ENCODE measurements at regions not wholly inside any gene's neighbourhood (a gene's known extent, or its start where the extent isn't known, plus 50 kb on each side); places are given as distances from the start of the nearest gene placed in this dataset.
"Not testable (repeated sequence)": the region's sequence is repeated elsewhere in the genome, so short reads cannot be mapped to it uniquely, and the experiment has no call there.

DNA sequence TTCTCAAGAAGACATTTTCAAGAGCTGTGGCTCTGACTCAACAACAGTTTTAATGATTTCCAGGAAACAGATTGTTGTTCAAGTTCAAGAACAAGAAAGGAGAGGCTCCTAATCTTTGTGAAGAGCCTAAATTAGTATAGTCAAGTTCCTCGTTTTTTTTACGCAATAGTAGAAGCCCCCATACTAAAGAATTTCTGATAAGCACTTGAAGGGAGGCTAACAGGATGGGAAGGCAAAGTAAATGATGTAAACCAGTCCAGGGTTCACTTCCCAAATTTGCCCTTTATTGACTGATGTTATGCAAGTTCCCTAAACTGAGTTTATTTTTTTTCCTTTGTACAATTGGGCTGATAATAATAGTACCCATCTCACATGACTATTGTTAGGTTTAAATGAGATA lies 178.2 kb downstream of the RTL9 start:
- DNase-seq = no peak
- intact Hi-C loops (cut with DNase I; ENCODE audit: low total_unique reads) = no loop called here
- no peaks in the 10 kb centered on the region for H3K4me1 ChIP-seq

DNA sequence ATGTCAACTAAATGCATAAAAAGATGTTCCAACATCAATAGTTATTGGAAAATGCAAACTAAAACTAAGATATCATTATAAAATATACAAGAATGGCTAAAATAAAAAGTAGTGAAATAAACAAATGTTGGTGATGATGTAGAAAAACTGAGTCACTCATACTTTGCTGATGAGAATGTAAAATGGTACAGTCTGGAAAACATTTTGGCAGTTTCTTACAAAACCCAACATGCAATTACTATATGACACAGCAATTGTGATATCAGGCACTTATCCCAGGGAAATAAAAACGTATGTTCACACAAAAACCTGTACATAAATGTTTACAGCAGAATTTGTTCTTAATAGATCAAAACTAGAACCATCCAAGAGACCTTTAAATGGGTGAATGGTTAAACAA lies 182.6 kb downstream of the RTL9 start:
- WGBS, 2 donors (ENCODE audit: low coverage in 1 of 2) = 26% methylated on average over 1 of the region's 1 CpG; no CpG with 5 or more reads in 1 of the 2 donors
- Histone ChIP-seq H3K27ac (no peak overlapping the region), H3K4me1 (no peaks in the 10 kb centered on the region), H3K36me3 (no peaks in the 10 kb centered on the region), H3K9me3 (no peaks in the 10 kb centered on the region), H3K4me3 (no peak overlapping the region), H3K27me3 (no peaks in the 10 kb centered on the region)
- TF ChIP-seq POLR2AphosphoS5 (IDR thresholded peaks at IDR 0.05) (no peak), POLR2A (IDR thresholded peaks at IDR 0.05) (no peak), EP300 (IDR thresholded peaks at IDR 0.05; ENCODE audit: low read depth) (no peak)
- TF ChIP-seq, protein P1, sequence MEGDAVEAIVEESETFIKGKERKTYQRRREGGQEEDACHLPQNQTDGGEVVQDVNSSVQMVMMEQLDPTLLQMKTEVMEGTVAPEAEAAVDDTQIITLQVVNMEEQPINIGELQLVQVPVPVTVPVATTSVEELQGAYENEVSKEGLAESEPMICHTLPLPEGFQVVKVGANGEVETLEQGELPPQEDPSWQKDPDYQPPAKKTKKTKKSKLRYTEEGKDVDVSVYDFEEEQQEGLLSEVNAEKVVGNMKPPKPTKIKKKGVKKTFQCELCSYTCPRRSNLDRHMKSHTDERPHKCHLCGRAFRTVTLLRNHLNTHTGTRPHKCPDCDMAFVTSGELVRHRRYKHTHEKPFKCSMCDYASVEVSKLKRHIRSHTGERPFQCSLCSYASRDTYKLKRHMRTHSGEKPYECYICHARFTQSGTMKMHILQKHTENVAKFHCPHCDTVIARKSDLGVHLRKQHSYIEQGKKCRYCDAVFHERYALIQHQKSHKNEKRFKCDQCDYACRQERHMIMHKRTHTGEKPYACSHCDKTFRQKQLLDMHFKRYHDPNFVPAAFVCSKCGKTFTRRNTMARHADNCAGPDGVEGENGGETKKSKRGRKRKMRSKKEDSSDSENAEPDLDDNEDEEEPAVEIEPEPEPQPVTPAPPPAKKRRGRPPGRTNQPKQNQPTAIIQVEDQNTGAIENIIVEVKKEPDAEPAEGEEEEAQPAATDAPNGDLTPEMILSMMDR (IDR thresholded peaks at IDR 0.05) = no peak
- no peak for DNase-seq
- in situ Hi-C loops (cut with MboI; ENCODE audit: low pct_ligation_motif_present in 1 of 4, low pct_unique_long_range_greater_than_20kb in 1 of 4, low sequenced_read_pairs in 3 of 4) (no loop called here), intact Hi-C loops (cut with DNase I; ENCODE audit: low total_unique reads) (no loop called here)

More for the DNA sequence above, 178.2 kb downstream of the RTL9 start:
- no peaks in the 10 kb centered on the region for H3K36me3 ChIP-seq
- no peak for TF ChIP-seq POLR2AphosphoS5 (IDR thresholded peaks at IDR 0.05)
- TF ChIP-seq, protein P1 (IDR thresholded peaks at IDR 0.05) = no peak
- no peak for TF ChIP-seq EP300 (IDR thresholded peaks at IDR 0.05; ENCODE audit: low read depth)
- no peak for TF ChIP-seq POLR2A (IDR thresholded peaks at IDR 0.05)
- H3K27me3 ChIP-seq = no peaks in the 10 kb centered on the region
- no peak overlapping the region for H3K4me3 ChIP-seq
- H3K27ac ChIP-seq = no peak overlapping the region
- in situ Hi-C loops (cut with MboI; ENCODE audit: low pct_ligation_motif_present in 1 of 4, low pct_unique_long_range_greater_than_20kb in 1 of 4, low sequenced_read_pairs in 3 of 4) = no loop called here
- 42 to 51% methylated on average over 2 of the region's 2 CpGs for WGBS, 2 donors (ENCODE audit: low coverage in 1 of 2)
- H3K9me3 ChIP-seq = no peaks in the 10 kb centered on the region

DNA sequence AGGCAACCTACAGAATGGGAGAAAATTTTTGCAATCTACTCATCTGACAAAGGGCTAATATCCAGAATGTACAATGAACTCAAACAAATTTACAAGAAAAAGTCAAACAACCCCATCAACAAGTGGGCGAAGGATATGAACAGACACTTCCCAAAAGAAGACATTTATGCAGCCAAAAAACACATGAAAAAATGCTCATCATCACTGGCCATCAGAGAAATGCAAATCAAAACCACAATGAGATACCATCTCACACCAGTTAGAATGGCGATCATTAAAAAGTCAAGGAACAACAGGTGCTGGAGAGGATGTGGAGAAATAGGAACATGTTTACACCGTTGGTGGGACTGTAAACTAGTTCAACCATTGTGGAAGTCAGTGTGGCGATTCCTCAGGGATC lies 192.2 kb downstream of the RTL9 start:
- H3K27me3 ChIP-seq; in situ Hi-C loops (cut with MboI; ENCODE audit: low pct_ligation_motif_present in 1 of 4, low pct_unique_long_range_greater_than_20kb in 1 of 4, low sequenced_read_pairs in 3 of 4); H3K36me3 ChIP-seq; H3K9me3 ChIP-seq; DNase-seq; H3K4me3 ChIP-seq; H3K4me1 ChIP-seq; intact Hi-C loops (cut with DNase I; ENCODE audit: low total_unique reads); H3K27ac ChIP-seq: not testable (repeated sequence)
- 55 to 87% methylated on average over 2 to 4 of the region's 4 CpGs for WGBS, 2 donors (ENCODE audit: low coverage in 1 of 2)

DNA sequence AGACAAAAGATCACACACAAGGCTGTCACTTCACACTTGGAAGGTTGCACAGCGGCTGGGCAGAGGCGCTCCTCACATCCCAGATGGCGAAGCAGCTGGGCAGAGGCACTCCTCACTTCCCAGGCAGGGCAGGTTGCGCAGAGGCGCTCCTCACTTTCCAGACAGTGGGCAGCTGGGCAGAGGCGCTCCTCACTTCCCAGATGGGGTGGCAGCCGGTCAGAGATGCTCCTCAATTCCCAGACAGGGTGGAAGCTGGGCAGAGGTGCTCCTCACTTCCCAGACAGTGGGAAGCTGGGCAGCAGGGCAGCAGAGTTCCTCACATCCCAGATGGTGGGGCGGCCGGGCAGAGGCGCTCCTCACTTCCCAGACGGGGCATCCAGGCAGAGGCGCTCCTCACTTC lies 199.2 kb downstream of the RTL9 start:
- Histone ChIP-seq H3K27me3 (no peaks in the 10 kb centered on the region), H3K4me1 (no peaks in the 10 kb centered on the region), H3K36me3 (no peaks in the 10 kb centered on the region), H3K4me3 (no peak overlapping the region), H3K27ac (no peak overlapping the region), H3K9me3 (no peaks in the 10 kb centered on the region)
- in situ Hi-C loops (cut with MboI; ENCODE audit: low pct_ligation_motif_present in 1 of 4, low pct_unique_long_range_greater_than_20kb in 1 of 4, low sequenced_read_pairs in 3 of 4) (no loop called here), intact Hi-C loops (cut with DNase I; ENCODE audit: low total_unique reads) (no loop called here)
- DNase-seq = no peak
- 87% methylated on average over 12 of the region's 12 CpGs; no CpG with 5 or more reads in 1 of the 2 donors for WGBS, 2 donors (ENCODE audit: low coverage in 1 of 2)
- no peak for TF ChIP-seq POLR2AphosphoS5 (IDR thresholded peaks at IDR 0.05)
- no peak for TF ChIP-seq POLR2A (IDR thresholded peaks at IDR 0.05)
- no peak for TF ChIP-seq EP300 (IDR thresholded peaks at IDR 0.05; ENCODE audit: low read depth)
- TF ChIP-seq, protein P1 (IDR thresholded peaks at IDR 0.05) = no peak

DNA sequence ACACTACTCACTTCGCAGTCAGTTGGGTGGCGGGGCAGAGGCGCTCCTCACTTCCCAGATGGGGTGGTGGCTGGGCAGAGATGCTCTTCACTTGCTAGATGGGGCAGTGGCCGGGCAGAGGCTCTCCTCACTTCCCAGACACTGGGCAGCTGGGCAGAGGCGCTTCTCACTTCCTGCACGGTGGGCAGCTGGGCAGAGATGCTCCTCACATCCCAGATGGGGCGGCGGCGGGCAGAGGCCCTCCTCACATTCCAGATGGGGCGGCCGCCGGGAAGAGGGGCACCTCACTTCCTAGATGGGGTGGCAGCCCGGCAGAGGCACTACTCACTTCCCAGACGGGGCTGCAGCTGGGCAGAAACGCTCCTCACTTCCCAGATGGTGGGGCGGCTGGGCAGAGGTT lies 199.8 kb downstream of the RTL9 start:
- Histone ChIP-seq H3K9me3 (no peaks in the 10 kb centered on the region), H3K4me3 (no peak overlapping the region), H3K27me3 (no peaks in the 10 kb centered on the region), H3K27ac (no peak overlapping the region), H3K4me1 (no peaks in the 10 kb centered on the region), H3K36me3 (no peaks in the 10 kb centered on the region)
- intact Hi-C loops (cut with DNase I; ENCODE audit: low total_unique reads) (no loop called here), in situ Hi-C loops (cut with MboI; ENCODE audit: low pct_ligation_motif_present in 1 of 4, low pct_unique_long_range_greater_than_20kb in 1 of 4, low sequenced_read_pairs in 3 of 4) (no loop called here)
- WGBS, 2 donors (ENCODE audit: low coverage in 1 of 2) = 88% methylated on average over 12 of the region's 16 CpGs; no CpG with 5 or more reads in 1 of the 2 donors
- no peak for DNase-seq
- TF ChIP-seq EP300 (IDR thresholded peaks at IDR 0.05; ENCODE audit: low read depth) = no peak
- no peak for TF ChIP-seq POLR2A (IDR thresholded peaks at IDR 0.05)
- TF ChIP-seq, protein P1 (IDR thresholded peaks at IDR 0.05) = no peak
- no peak for TF ChIP-seq POLR2AphosphoS5 (IDR thresholded peaks at IDR 0.05)

Measured in transverse colon (tissue), 4 donors.